ENCODE measurements at regions not wholly inside any gene's neighbourhood (a gene's known extent, or its start where the extent isn't known, plus 50 kb on each side); places are given as distances from the start of the nearest gene placed in this dataset.

DNA sequence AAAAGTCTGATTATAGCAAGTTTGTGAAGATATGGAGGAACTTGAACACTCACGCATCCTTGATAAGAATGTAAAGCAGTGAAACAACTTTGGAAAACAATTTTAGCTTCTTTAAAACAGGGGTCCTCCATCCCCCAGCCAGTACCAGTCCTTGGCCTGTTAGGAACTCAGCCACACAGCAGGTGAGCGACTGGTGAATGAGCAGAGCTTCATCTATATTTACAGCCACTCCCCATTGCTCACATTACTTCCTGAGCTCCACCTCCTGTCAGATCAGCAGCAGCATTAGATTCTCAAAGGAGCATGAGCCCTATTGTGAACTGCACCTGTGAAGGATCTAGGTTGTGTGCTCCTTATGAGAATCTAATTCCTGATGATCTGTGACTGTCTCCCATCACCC is 530.3 kb upstream of the PRKX start:
- DNase-seq (ENCODE audit: low read depth) = no peak

DNA sequence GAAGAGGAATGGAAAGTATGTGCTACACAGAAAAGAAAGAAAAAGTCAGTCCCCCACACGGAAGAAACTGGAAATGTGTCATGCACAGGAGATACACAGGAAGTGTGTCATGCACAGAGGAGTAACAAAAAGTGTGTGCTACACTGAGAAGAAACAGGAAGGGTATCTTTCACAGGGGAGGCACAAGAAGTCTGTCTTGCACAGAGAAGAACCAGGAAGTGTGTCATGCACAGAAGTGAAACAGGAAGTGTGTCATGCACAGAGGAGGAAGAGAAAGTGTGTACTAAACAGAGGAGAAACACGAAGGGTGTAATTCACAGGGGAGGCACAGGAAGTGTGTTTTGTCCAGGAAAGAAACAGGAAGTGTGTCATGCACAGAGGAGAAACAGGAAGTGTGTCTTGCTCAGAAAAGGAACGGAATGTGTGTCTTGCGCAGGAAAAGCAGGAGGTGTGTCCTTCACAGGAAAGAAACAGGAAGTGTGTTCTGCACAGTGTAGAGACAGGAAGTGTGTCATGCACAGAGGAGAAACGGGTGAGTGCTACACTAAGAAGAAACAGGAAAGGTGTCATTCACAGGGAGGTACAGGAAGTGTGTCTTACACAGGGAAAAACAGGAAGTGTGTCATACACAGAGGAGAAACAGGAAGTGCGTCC is 527.2 kb upstream of the PRKX start:
- DNase-seq (ENCODE audit: low read depth) = no peak

DNA sequence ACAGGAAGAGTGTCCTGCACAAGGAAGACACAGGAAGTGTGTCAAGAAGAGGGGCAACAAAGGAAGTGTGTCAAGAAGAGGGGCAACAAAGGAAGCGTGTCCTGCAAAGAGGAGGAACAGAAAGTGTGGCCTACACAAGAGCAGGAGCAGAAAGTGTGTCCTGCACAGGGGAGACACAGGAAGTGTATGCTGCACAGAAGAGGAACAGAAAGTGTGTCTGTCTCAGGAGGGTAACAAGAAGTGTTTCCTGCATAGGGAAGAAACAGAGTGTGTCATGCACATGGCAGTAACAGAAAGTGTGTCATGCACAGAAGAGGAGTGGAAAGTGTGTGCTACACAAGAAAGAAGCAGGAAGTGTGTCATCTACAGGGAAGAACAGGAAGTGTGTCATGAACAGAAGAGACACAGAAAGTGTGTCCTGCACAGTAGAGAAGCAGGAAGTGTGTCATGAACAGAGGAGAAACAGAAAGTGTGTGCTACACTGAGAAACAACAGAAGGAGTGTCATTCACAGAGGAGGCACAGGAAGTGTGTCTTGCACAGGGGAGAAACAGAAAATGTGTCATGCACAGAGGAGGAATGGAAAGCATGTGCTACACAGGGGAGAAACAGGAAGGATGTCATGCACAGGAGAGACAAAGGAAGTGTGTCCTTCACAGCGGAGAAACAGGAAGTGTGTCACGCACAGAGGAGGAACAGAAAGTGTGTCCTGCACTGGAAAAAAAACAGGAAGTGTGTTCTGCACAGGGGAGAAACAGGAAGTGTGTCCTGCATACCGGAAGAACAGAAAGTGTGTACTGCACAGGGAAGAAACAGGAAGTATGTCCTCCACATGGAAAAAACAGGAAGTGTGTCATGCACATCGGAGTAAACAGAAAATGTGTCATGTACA is 526.4 kb upstream of the PRKX start:
- DNase-seq (ENCODE audit: low read depth) = no peak

DNA sequence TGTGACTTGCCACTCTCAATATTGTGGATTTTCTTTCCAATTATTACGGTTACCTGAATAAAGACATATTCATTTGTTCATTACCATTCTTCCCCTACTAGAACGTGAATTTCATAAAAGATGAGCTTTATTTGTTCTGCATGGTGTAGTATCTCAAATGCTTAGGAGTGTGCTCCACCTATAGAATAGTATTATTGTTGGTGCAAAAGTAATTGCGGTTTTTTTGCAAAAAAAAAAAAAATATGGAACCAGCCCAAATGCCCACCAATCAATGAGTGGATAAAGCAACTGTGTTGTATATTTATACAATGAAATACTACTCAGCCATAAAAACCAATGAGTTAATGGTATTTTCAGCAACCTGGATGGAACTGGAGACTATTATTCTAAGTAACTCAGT is 525.5 kb upstream of the PRKX start:
- DNase-seq (ENCODE audit: low read depth) = no peak

DNA sequence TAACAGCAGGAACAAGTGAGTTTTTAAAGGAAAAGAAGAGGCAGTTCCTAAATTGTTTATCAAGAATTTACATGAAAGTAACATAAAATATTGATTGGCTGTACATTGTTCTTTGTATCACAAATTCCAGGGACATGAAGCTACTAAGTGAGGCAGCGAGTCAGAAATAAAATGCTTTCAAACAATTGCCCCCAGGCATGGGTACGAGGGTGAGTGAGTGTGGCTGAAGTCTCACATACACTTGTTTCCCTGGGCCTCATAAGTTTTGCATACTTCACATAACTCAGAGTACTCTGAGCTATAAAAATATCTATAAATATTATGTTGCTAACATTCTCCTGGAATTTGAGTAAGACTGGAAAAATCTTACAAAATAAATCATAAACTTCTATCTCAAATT is 511.6 kb upstream of the PRKX start:
- no peak for DNase-seq (ENCODE audit: low read depth)

DNA sequence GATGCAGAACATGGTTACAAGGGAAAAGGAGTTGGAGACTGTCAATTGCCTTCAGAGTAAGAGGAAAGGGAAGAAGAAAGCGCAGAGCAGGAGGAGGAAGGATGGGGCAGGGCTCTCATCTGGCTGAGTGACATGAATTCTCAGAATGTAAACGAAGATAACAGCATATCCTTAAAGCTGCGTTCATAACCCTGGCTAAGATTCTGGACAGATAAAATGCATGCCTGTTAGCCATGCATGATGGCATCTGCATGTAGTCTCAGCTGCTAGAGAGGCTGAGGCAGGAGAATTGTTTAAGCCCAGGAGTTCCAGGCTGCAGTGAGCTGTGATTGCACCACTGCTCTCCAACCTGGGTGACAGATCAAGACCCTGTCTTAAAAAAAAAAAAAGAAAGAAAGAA is 493.5 kb upstream of the PRKX start:
- no peak for DNase-seq (ENCODE audit: low read depth)

DNA sequence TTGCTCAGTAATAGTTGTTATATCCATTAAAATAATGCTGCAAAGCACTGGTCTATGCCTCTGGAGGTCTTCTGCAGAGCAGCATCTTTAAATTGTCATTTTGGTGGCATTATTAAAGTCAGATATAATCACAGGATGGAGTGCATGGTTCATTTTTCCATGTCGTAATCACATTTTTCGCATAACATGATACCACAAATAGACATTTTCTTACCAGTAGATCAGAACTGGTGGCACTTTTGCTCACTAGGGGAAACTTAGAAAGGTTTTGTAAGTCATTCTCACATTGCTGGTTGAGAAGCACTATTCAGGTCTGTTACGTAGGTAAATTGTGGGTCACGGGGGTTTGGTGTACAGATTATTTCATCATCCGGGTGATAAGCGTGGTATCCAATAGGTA is 484.5 kb upstream of the PRKX start:
- no peak for DNase-seq (ENCODE audit: low read depth)

DNA sequence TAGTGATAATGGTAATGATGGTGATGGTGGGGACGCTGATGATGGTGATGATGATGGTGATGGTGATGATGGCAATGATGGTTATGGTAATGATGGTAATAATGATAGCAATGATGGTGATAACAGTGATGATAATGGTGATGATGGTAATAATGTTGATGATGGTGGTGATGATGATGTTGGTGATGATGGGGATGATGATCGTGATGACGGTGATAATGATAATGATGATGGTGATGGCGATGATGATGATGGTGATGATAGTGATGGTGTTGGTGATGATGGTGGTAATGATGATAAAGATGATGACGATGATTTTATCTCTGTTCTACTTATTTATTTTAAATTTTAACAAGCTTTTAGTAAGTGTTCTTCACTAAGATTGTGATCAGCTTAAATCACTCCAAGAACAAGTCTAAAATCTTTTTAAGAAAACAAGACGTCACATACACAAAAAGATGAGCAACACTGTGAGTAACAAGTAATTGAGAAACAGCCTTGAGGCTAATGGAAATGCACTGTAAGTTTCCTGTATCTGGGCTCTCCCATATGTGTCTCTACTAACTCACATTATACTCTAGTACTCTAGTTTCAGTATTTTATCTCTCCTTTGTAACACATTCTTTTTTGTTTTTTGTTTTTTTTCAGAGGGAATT is 480.2 kb upstream of the PRKX start:
- no peak for DNase-seq (ENCODE audit: low read depth)

DNA sequence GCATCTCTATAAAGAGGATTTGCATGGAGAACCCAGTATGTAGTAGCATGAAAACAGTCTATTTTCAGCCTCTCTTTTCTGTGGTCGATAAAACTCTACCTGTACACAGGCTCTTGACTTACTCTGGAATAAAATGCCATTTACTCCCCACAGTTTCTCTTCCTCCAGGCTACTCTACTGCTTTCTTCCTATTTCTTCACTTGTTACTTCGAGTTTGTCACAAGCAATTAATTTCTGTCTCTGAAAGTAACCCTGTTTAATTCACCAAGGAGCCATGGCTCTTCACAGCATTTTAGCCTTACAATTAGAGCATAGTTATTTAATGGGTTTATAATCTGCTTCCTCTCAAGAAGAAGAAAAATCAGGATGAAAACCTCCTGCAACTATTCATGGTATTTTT is 472.9 kb upstream of the PRKX start:
- DNase-seq (ENCODE audit: low read depth) = no peak

DNA sequence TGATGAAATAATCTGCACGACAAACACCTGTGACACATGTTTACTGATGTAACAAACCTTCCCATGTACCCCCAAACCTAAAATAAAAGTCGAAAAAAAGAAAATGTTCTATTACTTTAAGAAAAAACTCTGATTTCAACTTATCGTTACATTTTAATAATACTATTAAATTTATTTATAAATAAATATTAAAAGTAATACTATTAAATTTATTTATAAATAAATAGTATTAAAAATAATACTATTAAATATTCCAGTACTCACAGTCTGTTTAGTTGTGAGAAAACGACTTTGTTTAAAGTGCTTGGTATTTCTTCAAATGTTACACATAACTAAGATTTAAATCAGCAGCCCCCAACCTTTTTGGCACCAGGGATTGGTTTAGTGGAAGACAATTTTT is 471.6 kb upstream of the PRKX start:
- DNase-seq (ENCODE audit: low read depth) = no peak

DNA sequence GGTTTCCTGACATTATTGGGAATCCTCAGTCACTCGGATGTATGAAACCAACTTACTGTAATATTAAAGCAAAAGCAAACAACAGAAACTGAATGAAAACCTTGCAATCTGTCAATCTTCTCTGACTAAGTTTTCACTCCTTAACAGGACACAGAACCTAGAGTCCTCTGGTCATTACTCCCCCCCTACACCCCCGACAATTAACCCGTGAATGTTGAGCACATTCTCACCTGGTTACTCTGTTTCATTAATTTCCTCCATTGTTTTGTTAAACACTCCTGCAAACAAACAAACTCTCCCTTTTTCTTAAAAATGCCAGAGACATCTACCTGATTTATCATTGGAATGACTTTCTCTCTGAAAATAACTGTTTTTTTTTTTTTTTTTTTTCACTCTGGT is 469.0 kb upstream of the PRKX start:
- no peak for DNase-seq (ENCODE audit: low read depth)

DNA sequence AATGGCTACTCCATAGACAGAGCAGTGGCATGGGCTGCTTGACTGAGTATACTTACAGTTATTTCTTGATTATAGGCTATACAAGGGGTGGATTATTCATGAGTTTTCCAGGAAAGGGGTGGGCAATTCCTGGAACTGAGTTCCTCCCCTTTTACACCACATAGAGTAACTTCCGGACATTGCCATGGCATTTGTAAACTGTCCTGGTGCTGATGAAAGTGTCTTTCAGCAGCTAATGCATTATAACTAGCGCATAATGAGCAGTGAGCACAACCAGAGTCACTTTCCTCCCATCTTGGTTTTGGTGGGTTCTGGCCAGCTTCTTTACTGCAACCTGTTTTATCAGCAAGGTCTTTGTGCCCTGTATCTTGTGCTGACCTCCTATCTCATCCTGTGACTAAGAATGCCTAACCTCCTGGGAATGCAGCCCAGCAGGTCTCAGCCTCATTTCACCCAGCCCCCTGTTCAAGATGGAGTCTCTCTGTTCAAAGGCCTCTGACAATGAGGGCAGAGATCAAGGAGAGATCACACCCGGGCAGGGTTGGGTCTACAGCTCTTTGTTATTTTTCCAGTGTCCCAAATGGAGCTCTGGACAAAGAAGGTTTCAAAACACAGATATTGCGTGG is 468.4 kb upstream of the PRKX start:
- no peak for DNase-seq (ENCODE audit: low read depth)

DNA sequence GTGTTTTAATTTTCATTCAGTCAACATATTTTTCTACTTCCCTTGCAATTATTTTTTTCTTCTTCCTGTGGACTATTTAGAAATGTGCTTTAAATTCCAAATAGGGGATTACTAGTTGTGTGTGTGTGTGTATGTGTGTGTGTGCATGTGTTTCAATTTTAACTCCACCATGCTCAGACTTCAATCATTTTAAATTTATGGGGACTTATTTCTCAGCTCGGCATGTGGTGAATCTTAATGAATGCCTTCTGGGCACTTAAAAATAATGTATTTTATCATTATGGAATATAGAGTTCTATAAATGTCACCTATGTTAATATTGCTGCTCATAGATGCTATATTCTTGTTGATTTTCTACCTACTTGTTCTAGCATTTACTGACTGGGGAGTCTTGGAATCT is 465.6 kb upstream of the PRKX start:
- DNase-seq (ENCODE audit: low read depth) = no peak

DNA sequence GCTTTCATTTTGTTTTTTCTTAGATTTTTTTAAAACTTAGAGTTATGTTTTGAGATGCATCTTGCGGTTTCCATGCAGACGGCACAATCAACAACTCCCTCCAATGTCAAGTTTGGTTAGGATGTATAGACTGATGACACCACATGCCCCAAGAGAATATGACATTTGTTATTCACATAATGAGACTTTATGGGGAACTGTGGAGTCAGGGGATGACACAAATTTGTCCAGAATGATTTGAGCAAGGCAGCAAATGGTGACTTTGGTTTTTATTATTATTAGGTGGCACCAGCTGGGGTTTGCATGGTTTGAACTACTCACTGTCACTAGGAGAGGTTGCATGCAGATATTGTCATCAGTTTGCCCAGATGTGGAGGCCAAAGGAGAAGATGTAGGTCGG is 461.8 kb upstream of the PRKX start:
- DNase-seq (ENCODE audit: low read depth) = no peak

DNA sequence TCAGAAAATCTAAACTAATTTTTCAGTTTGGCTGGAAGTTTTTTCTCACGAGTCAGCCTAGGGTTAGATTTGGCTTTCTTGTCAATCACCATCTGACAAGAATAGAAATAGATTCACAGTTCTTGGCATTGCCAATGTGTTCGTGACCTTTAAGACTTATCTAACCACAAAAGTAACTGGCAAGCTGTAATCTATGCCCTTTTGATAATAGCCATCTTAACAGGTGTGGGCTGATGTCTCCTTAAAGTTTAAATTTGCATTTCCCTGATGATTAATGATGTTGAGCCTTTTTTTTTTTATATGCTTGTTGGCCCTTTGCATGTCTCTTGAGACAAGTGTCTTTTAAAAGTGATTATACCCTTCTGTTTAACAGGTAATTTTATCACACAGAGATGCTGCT is 460.3 kb upstream of the PRKX start:
- DNase-seq (ENCODE audit: low read depth) = no peak

DNA sequence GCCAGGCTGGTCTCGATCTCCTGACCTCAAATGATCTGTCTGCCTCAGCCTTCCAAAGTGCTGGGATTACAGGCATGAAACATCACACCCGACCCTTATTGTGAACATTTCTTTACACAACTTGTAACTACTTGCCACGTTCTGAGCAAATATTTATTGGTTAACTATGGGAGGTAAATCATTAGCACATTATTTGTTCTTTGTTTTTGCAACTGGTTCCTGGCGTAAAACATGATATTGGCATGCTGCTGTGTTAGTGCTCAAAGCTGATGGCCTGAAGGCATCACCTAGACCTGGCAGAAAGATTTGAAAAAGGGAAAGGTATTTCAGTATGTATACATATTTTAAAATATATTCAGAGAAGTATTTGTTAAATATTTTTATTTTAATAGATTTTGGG is 438.3 kb upstream of the PRKX start:
- DNase-seq (ENCODE audit: low read depth) = no peak

DNA sequence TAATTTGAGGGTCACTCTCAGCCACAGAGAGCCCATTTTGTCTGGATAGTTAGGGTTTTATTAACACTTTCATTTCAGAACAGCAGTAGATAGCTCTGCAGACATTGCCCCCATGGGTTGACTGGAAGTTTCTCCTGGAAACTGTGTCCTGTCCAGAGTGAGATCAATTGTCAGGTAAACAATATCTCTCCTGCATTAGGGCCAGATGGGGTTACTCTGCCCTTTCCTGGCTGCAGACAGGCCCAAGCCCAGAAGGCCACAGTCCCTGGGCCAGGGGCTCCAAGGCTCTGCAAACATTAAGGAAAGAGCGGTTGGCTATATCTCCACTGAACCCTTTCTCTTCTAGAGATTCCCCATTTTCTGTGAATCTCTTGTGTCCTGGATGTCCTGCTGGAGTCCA is 436.8 kb upstream of the PRKX start:
- no peak for DNase-seq (ENCODE audit: low read depth)

DNA sequence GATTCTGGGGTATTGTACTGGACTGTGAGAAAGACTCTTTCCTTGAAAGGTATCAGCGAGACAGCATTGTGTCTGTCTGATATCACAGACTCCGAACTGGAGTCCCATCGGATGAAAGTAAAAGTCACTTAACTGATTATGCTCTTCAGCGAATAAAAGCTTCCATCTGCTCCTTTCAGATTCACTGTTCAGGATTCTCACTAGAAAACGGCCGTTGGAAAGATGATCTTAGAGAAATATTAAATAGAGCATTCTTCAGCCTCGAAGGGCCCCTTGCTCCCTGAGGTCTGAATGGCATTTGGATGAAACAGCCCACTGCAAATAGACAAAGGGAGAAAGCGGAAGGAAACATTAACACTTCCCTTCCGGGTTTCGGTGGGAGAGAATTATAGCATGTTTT is 416.2 kb upstream of the PRKX start:
- DNase-seq (ENCODE audit: low read depth) = no peak

DNA sequence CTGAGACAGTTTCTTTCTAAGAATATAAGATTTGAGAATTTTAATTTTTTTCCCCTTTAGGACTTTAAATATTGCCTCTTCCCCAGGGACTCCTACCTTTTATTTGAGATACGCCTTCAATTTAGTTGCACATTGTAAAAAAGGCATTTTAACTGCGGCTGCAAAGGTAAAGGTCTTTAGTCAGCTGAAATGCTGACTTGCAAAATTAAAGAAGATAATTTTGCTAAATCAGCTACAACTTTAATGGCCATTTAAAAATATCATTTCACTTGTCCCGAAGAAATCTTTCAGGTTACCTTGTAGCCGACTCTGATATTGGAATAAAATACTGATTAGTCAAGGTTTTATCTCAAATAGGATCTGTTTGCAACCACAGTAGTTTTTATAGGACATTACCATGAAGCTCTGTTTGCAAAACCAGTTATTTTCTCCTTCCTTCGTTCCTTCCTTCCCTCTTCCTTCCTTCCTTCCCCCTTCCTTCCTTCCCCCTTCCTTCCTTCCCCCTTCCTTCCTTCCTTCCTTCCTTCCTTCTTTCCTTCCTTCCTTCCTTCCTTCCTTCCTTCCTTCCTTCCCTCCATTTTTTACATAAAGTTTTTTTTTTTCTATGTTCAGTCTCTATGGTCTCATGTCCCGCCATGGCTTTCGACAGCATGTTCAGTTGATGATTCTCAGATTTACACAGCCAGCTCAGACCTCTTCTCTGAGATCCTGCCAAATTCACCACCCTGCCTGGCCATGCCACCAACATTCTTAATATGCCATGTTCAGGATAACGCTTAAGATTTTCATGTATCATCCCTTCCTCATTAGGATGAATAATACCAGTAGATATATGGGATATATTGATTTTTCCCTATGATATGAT is 405.4 kb upstream of the PRKX start:
- no peak for DNase-seq (ENCODE audit: low read depth)

DNA sequence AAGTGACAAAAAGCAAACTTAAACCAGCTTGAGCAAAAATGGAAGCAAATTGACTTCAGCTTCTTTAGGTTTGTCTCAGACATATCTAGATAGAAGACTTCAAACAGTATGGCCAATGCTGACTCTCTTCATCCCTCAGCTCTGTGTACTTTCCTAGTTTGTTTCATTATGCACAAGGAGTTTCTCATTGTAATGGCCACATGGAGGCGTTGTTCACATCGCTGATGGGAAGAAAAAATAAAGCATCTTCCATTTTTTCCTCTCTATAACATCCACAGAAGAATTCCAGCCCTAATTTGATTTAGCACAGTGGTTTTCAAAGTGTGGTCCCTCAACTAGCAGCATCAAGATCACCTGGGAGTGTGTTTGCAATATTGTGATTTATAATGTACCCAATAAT is 397.5 kb upstream of the PRKX start:
- no peak for DNase-seq (ENCODE audit: low read depth)

DNA sequence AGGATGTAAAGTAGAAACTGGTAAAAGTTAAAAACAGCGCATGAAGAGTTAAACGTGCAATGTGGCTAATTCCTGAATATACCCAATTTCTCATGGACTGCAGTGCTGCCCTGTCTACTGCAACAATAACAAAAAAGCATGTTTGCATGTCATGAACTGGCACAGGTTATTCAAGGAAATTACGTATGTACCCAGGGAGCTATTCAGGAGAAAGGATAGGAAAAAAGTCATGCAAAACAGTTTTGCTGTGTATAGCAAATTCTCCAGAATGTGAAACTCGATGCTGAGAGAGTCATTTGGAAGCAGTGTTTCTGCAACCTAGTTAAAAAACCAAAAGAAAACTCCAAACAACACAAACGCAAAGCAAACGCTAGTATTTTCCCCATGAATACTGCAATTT is 381.5 kb upstream of the PRKX start:
- DNase-seq (ENCODE audit: low read depth) = no peak

All from activated gamma-delta T cell treated with anti-CD3 and anti-CD28 coated beads, Interleukin-2, amount 50 U/mL, for 16 hours (primary cell).